SW480 (cell line): ENCODE measurements at regions not wholly inside any gene's neighbourhood (a gene's known extent, or its start where the extent isn't known, plus 50 kb on each side); places are given as distances from the start of the nearest gene placed in this dataset.
A peak's percentile ranks its signal among the peaks of the same experiment; 100 is the strongest.

Source experiments
- DNase-seq: peaks from one replicate; pipeline ENCODE4 v3.0.0-alpha.2; 2016; ENCODE audit warnings: low spot score

GRCh38 chr1:95431235-95431634 lies 197.2 kb downstream of the RWDD3 start:
- no peak for DNase-seq

- DNase-seq: peak; percentile 79
Measured at GRCh38 chr1:95435611-95436010, 201.6 kb downstream of the RWDD3 start.

GRCh38 chr1:95437011-95437410 lies 203.0 kb downstream of the RWDD3 start:
- DNase-seq: no peak

GRCh38 chr1:95437781-95438180 lies 203.8 kb downstream of the RWDD3 start:
- DNase-seq: no peak

GRCh38 chr1:95438218-95438948 lies 204.4 kb downstream of the RWDD3 start:
- DNase-seq: no peak

- DNase-seq: no peak
Measured at GRCh38 chr1:95440511-95440910, 206.5 kb downstream of the RWDD3 start.

GRCh38 chr1:95449516-95449915 lies 215.5 kb downstream of the RWDD3 start:
- DNase-seq: no peak

- DNase-seq: no peak
Measured at GRCh38 chr1:95451054-95451453, 217.0 kb downstream of the RWDD3 start.

GRCh38 chr1:95451904-95452303 lies 217.9 kb downstream of the RWDD3 start:
- no peak for DNase-seq

GRCh38 chr1:95453053-95453452 lies 219.0 kb downstream of the RWDD3 start:
- DNase-seq: no peak

- peak; percentile 3 for DNase-seq
Measured at GRCh38 chr1:95467036-95467435, 233.0 kb downstream of the RWDD3 start.

GRCh38 chr1:95475686-95476457 lies 241.9 kb downstream of the RWDD3 start:
- DNase-seq: no peak

GRCh38 chr1:95496307-95496706 lies 262.3 kb downstream of the RWDD3 start:
- no peak for DNase-seq

- DNase-seq: no peak
Measured at GRCh38 chr1:95496773-95497172, 262.8 kb downstream of the RWDD3 start.

GRCh38 chr1:95497566-95497965 lies 263.6 kb downstream of the RWDD3 start:
- DNase-seq: no peak

GRCh38 chr1:95503278-95504030 lies 269.4 kb downstream of the RWDD3 start:
- DNase-seq: no peak

GRCh38 chr1:95504321-95504720 lies 270.3 kb downstream of the RWDD3 start:
- DNase-seq: no peak

- DNase-seq: no peak
Measured at GRCh38 chr1:95506736-95507414, 272.9 kb downstream of the RWDD3 start.

GRCh38 chr1:95509989-95510388 lies 276.0 kb downstream of the RWDD3 start:
- DNase-seq: no peak

- DNase-seq: no peak
Measured at GRCh38 chr1:95512925-95513324, 278.9 kb downstream of the RWDD3 start.

- DNase-seq: no peak
Measured at GRCh38 chr1:95517506-95517905, 283.5 kb downstream of the RWDD3 start.

- DNase-seq: no peak
Measured at GRCh38 chr1:95518310-95518709, 284.3 kb downstream of the RWDD3 start.
